ENCODE measurements at regions not wholly inside any gene's neighbourhood (a gene's known extent, or its start where the extent isn't known, plus 50 kb on each side); places are given as distances from the start of the nearest gene placed in this dataset.

DNA sequence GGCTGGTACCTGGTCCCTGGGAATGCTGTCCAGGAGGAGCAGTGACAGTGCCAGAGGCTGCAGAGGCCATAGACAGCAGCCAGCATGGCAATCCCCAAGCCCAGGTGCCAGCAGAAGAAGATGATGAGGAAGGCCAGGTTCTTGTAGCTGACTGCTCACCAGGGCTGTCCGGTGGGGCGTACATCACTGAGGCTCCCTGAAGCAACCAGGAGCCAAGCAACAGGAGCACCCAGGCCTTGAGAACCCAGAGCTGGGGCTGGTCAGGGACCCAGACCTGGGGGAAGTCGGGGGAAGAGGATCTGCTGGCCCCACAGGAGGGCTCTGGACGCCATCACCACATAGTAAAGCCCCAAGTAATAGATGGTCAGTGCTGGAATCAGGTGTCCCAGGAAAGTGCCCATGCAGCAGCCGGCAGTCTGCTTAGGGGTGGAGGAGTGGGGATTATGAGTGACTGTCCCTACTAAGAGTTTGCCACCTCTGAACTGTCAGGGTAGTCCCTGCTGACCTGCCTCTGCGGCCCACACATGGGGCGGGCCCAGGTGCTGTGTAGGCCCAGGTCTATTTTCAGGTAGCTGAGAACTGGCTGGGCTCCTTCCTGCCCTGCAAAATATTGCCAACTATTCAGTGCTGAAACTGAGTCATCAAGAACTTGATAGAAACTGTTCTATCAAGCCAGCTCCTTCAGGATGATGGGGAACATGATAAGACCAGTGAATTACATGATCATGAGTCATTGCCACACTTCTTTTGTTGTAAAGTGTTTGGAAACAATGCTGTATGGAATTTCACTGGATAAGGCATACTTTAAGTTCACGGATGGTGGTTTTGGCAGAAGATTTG lies 68.7 kb downstream of the CHRD start:
- TF ChIP-seq CTCF (IDR thresholded peaks at IDR 0.05 in 2 of 3, conservative IDR thresholded peaks at IDR 0.05 in 1 of 3; ENCODE audit: borderline replicate concordance in 1 of 3, insufficient read depth in 1 of 3, low read depth in 2 of 3, low read length in 2 of 3) (no peak), RAD21 (IDR thresholded peaks at IDR 0.05; ENCODE audit: low read depth) (no peak), POLR2A (IDR thresholded peaks at IDR 0.05; ENCODE audit: borderline replicate concordance, extremely low read depth, insufficient read depth, insufficient read length) (no peak), ELF1 (IDR thresholded peaks at IDR 0.05; ENCODE audit: borderline replicate concordance, low read depth) (no peak), SP1 (IDR thresholded peaks at IDR 0.05; ENCODE audit: low read depth) (peak; percentile 85), EZH2 (IDR thresholded peaks at IDR 0.05) (no peak), SRF (IDR thresholded peaks at IDR 0.05; ENCODE audit: low read depth) (no peak; the same call in 1 of the 2 replicates), MAX (IDR thresholded peaks at IDR 0.05) (peak; percentile 47), YY1 (IDR thresholded peaks at IDR 0.05; ENCODE audit: extremely low read depth, insufficient replicate concordance, low read depth, low read length) (peak; percentile 38), EGR1 (IDR thresholded peaks at IDR 0.05; ENCODE audit: low read depth) (peak; percentile 51), POLR2AphosphoS5 (IDR thresholded peaks at IDR 0.05; ENCODE audit: low read depth, low read length) (no peak)
- TF ChIP-seq, protein P1, sequence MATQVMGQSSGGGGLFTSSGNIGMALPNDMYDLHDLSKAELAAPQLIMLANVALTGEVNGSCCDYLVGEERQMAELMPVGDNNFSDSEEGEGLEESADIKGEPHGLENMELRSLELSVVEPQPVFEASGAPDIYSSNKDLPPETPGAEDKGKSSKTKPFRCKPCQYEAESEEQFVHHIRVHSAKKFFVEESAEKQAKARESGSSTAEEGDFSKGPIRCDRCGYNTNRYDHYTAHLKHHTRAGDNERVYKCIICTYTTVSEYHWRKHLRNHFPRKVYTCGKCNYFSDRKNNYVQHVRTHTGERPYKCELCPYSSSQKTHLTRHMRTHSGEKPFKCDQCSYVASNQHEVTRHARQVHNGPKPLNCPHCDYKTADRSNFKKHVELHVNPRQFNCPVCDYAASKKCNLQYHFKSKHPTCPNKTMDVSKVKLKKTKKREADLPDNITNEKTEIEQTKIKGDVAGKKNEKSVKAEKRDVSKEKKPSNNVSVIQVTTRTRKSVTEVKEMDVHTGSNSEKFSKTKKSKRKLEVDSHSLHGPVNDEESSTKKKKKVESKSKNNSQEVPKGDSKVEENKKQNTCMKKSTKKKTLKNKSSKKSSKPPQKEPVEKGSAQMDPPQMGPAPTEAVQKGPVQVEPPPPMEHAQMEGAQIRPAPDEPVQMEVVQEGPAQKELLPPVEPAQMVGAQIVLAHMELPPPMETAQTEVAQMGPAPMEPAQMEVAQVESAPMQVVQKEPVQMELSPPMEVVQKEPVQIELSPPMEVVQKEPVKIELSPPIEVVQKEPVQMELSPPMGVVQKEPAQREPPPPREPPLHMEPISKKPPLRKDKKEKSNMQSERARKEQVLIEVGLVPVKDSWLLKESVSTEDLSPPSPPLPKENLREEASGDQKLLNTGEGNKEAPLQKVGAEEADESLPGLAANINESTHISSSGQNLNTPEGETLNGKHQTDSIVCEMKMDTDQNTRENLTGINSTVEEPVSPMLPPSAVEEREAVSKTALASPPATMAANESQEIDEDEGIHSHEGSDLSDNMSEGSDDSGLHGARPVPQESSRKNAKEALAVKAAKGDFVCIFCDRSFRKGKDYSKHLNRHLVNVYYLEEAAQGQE (IDR thresholded peaks at IDR 0.05; ENCODE audit: low read depth): no peak
